22Rv1 (cell line): ENCODE measurements at regions not wholly inside any gene's neighbourhood (a gene's known extent, or its start where the extent isn't known, plus 50 kb on each side); places are given as distances from the start of the nearest gene placed in this dataset.
A peak's percentile ranks its signal among the peaks of the same experiment; 100 is the strongest.

Experiments used
- H3K27ac ChIP-seq: fragments of 450-650 bp; 2 replicates; pipeline ENCODE4 v1.5.1; 2017
- CTCF ChIP-seq: fragments of 450-650 bp; IDR thresholded peaks from 2 replicates; pipeline ENCODE4 v1.5.1; 2017; ENCODE audit warnings: mild to moderate bottlenecking
- ZFX ChIP-seq: fragments of 450-650 bp; IDR thresholded peaks from 2 replicates; pipeline ENCODE4 v1.6.1; 2017; ENCODE audit warnings: antibody characterized with exemption, borderline replicate concordance

DNA sequence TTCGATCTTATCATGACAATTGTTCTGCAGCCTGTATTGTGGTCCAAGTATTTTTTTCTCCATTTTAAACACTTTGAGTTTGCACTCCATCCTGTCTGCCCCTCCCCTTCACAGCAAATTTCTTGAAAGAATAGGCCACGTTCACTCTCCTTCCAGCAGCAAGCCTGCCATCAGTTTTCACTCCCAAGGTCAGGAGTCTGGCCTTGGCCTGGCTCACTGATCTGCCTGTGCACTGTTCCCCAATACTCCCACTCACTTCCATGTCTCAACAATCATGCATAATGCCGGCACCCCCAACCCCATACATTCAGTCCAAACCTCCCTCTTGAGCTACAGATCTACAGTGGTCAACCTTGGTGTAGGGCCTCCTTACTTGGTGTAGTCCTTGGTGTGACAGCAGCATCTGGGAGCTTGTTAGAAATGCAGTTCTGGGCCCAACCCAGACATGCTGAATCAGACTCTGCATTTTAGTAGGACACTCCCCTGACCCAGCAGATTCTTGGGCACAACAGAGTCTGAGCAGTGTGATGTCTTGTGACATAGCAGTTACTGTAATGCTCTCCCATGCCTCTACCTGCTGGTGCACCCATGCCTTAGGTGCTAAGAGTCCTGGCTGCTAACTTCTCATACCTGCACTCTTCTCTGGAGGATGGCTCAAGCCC, 58.3 kb upstream of the XCR1 start:
- no peak overlapping the region for H3K27ac ChIP-seq
- no peak for TF ChIP-seq CTCF
- no peak for TF ChIP-seq ZFX

DNA sequence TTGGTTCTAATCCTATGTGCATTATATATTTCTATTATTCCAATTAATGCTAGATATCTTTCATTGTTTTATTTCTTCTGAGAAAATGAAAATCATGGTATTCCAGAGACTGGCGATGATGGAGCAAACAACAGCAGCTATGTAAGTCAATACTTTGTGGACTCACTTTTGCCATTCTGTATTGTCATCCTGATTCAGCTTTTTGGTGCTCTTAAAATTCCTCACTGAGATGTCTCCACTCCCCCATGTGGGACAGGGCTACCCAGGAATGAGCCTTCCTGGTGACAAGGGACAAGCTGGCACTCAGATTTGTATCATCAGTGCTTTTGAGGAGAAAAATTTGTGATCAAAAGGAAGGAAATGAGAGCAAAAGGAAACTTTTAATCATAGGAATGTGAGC, 56.7 kb upstream of the XCR1 start:
- no peak overlapping the region for H3K27ac ChIP-seq
- TF ChIP-seq ZFX = no peak
- no peak for TF ChIP-seq CTCF

DNA sequence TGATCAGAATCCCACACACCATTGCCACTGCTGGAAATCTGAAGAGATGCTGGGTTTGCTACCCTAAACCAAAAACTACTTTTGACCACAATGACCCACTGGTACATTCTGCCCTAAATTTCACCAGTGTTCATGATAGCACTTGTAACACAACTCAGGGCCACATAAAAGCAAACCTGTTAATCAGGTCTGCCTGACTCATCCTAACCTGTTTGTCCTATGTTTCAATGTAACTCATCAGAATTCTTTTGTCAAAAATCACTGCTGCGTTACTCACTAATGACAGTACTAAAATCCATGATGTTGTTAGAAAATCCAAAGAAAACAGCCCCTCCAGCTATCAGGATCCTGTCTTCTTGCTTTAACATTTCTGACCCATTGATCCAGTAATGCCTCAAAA, 55.6 kb upstream of the XCR1 start:
- TF ChIP-seq ZFX (no peak), CTCF (no peak)
- H3K27ac ChIP-seq = no peak overlapping the region

DNA sequence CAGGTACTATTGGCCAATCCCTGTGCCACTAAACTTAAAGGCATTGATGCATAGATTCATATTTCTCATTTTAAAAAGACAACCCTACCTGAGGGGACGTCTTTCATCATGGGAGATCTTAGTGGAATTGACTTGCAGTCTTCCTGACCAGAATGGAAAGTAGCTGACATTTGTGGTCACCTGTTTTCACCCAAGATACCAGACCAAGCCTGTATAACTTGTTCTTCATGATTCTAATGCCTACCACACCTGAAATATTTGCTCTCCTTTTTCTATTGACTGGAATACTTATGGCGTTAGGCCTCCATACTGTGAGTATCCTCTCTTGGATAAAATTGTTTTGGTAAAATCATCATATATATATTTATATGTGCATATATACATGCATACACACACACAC, 54.7 kb upstream of the XCR1 start:
- H3K27ac ChIP-seq = no peak overlapping the region
- TF ChIP-seq CTCF (no peak), ZFX (no peak)

DNA sequence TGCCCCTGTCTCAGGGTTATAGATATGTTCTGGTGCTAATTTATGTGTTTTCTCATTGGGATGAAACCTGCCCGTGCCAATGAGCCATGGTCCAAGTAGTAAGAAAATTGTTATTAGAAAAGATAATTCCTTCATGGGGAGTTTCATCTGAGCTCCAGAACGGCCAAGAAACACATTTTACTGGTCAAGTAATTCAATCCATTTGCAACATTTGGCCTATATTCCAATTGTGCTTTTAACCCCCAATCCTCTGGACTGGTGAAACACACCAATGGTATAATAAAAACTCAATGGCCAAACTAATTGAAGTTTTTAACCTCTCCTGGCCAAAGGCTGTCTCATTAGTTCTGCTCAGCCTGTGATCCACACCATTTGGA, 53.7 kb upstream of the XCR1 start:
- H3K27ac ChIP-seq = no peak overlapping the region
- TF ChIP-seq ZFX (no peak), CTCF (no peak)

DNA sequence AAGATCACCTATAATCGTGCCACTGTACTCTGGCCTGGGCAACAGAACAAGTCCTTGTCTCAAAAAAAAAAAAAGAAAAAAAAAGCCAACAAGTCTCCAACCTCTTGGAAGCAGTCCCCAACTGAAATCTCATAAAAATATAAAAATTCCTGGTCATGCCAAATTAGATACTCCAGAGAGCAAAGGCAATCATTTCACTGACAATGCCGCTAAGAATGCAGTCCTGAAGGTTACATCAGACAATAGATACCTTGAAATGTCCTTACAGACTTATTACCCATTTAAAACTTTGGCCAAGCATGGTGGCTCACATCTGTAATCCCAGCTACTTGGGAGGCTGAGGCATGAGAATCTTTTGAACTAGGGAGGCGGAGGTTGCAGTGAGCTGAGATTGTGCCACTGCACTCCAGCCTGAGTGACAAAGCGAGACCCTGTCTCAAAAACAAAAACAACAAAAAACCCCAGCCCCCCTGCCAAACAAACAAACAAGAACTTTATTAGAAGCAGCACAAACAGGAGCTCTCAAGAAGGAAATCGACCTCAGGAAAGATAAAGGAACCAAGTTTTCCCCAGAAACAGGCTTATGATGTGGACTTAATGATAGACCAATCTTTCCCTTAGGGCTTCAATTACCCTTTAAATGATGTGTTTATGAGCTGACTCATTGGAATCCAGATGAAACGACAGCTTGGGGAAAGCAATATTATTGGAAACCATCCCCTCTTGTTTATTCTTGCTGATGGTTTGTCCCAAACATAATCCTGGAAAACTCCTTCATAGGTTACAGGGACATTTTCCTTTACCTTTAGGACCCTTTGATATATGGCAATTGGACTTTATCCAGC, 53.1 kb upstream of the XCR1 start:
- H3K27ac ChIP-seq = no peak overlapping the region
- TF ChIP-seq ZFX = no peak
- no peak for TF ChIP-seq CTCF

DNA sequence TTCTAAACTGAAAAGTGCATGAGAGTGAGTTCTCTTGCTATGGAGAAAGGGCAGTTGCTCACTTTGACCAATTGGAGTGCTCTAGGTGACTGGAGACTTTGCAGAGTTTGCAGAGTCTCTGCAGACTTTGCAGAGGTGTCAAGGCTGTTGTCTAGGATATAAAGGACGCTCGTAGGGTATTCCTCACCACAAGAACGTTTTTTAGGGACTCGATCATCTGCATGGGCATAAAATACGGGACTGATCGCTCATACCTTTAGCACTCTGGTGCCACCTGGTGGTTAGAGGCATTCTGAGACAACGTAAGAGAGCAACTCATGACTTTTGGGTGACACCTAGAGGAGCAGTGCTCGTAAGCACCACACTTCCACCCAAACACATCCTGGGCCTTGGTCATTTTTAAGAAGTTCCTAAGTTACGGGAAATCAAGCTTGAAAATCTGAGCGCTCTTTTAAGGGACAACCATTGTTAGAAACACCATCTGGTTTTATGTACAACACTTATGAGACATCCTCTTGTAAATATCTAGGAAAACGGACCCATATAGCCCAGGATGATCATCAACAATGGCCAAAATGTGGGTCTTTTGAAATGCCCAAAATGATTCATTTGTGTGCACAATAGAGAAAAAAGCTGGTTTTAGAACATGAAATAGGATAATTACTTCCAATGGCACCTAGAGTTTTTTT, 51.6 kb upstream of the XCR1 start:
- TF ChIP-seq ZFX = no peak
- TF ChIP-seq CTCF = peak; percentile 98
- H3K27ac ChIP-seq = no peak overlapping the region
